NCI-H2196 (cell line): ENCODE measurements at regions not wholly inside any gene's neighbourhood (a gene's known extent, or its start where the extent isn't known, plus 50 kb on each side); places are given as distances from the start of the nearest gene placed in this dataset.
A peak's percentile ranks its signal among the peaks of the same experiment; 100 is the strongest.
"Not testable (repeated sequence)": the region's sequence is repeated elsewhere in the genome, so short reads cannot be mapped to it uniquely, and the experiment has no call there.

ENCODE experiments used
- DNase-seq: peaks from one replicate; lab custom pipeline; 2025; ENCODE audit not compliant: unreplicated experiment; lab: John Stamatoyannopoulos, UW

DNA sequence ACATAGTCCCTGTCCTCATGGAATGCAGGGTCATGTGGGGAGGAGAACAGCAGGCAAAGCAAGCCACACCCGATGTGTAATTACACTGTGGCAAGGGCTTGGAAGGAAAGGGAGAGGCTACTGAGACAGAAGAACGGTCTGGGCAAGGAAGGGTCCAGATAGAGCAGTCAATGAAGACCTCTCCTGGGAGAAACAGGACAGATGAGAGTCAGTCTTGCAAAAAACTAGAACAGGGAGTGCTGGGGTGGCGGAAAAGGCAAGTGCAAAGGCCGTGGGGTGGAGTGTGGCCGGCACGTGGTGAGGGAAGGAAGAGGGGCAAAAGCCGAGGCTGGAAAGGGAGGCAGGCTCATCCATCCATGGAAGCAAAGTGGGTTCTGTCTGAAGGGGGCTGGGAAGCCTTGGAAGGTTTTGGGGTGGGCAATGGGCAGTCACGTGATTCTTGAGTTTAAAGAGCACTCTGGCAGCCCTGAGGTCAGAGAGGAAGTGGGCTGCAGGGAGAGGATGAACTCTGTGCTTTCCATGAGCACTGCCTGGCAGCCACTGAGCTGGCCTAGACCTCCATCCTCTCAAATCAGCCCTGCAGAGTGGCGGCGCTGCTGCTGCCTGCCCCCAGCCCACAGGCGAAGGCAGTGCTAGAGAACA is 182.2 kb downstream of the INHBB start:
- DNase-seq = no peak

DNA sequence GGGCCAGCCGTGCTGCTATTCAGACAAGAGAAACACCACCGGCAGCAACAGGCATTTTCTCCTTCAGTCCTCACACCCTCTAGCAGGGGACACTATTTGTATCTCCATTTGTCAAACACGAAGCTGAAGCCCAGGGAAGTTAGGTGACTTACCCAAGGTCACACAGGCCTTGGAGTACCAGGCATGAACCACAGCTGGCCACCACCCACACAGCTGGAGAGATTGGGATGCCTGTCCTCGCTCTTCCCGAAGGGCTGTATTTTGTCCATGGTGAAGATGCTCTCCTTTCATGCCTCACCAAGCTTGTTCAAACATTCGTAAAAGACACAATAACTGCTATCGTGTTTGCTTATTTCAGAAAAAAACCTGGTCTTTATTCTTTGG is 182.7 kb downstream of the INHBB start:
- DNase-seq = no peak

DNA sequence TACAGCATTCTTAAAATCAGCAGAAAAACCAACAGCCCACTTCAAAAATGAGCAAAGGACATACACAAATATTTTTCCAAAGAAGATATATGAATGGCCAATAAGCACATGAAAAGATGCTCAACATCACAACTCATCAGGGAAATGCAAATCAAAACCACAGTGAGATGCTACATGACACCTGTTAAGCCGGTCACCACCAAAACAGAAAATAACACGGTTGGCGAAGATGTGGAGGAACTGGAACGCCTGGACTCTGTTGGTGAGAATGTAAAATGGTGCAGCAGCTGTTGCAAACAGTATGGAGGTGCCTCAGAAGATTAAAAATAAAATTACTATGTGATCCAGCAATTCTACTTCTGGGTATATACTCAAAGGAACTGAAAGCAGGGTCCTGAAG is 184.8 kb downstream of the INHBB start:
- no peak for DNase-seq

DNA sequence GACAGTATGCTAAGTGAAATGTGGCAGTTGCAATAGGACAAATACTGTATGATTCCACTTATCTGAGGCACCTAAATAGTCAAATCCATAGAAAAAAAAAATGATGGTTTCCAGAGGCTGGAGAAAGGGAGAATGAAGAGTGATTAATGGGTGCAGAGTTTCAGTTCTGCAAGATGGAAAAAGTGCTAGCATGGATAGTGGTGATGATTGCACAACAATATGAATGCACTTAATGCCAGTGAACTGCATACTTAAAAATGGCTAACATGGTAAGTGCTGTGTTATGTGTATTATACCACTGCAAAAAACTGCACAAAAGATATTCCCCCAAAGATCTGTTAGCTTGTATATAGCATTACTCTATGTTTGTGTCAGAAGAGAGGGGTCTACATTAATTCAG is 185.4 kb downstream of the INHBB start:
- no peak for DNase-seq

DNA sequence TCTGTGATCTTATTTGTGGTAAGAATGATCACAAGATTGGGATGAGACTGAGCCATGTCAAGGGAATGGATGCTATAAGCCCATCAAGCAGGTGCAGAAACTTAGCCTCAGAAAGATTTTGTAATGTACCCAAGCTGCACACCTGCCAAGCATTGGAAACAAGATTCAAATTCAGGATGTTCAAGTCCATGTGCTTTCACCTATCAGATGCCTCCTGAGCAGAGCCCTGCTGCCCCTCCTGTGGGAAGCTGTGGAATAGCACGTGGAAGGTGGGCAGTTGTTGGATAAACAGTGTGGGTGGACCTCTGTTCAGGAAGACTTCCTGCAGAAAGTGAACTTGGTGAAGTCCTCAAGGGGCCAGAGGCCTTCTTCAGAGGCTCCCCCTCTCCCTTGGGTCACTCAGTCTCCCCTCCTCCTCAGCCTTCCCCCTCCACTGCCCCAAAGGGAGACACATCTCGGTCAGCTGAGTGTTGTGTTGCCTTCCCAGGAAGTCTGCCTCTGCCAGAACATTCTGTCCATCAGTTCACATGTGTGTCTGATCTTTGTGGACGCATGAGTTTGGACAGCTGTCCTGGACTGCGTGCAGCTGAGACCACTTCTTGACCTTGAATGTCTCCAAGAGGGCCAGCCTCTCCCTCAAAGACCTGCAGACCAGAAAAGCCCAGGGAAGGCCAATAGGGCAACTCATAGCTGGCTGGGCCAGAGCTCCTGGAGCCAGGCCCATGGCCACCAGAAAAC is 186.1 kb downstream of the INHBB start:
- no peak for DNase-seq

DNA sequence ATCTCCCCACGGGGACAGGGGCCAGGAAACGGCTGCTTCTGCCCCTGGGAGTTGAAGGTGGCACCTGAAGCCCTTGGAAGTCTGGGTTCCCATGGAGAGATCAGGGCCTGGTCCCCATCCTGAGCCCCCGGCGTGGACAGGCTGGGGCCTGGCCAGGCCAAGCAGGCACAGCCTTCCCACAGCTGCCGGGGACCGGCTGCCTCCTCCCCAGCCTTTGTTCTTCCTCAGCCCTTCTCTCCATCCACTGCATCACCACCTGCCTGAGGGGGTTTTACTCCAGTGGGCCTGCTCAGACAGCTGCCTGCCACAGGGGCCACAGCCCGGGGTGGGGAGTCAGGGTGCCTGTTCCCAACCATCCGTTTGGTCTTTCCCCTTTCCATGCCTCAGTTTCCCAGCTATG is 187.7 kb downstream of the INHBB start:
- DNase-seq = no peak

DNA sequence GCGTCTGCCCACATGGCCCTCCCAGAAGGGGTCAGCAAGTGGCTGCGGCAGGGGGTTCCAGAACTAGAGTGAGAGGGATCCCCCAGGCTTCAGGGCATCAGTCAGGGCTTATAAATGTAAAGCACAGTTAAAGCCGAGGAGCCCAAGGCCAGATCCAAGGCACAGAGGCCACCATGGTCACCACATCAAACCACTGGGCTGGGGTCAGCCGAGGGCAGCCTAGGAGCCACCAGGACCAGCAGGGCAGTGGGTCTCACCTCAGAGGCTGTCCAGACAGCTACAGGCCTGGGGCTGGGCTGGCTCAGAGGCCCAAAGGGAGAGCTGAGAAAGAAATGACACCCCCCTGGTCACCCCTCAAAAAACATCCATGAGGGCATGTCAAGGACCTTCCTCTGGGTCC is 188.5 kb downstream of the INHBB start:
- no peak for DNase-seq

DNA sequence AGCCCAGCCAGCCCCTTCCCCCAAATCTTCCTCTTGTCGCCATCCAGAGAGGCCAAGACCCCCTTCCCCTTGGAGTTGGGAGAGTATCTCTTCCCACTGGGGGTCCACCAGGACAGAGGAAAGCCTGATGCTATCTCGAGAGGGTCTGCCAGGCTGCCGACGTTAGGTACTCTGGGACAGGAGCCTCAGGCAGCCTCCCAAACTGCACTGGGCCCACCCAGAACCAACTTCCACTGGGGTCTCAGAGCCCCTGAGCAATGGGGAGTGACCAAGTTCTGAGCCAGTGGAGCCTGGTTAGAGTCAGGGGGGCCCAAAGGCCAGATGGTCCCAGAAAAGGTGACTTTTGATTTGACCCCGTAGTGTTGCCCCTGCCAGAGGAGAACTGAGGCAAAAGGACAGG is 189.1 kb downstream of the INHBB start:
- DNase-seq = no peak

DNA sequence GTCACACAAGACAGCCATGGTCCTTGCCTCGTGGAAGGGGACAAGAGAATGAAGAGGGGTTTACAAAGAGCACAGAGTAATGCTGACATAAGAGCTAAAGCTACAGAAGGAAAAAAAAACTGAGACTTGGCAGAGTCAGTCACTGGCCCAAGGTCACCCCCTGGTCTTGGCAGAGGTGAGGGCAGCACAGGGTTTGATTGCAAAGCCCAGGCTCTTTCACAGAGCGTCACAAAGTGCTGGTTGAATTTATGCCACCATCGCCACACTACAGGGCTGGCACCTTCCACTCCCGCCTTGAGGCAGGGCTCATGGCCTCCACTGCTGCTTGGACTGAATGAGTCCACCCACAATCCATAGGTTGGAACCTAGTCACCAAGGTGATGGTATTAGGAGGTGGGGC is 190.2 kb downstream of the INHBB start:
- DNase-seq = no peak

DNA sequence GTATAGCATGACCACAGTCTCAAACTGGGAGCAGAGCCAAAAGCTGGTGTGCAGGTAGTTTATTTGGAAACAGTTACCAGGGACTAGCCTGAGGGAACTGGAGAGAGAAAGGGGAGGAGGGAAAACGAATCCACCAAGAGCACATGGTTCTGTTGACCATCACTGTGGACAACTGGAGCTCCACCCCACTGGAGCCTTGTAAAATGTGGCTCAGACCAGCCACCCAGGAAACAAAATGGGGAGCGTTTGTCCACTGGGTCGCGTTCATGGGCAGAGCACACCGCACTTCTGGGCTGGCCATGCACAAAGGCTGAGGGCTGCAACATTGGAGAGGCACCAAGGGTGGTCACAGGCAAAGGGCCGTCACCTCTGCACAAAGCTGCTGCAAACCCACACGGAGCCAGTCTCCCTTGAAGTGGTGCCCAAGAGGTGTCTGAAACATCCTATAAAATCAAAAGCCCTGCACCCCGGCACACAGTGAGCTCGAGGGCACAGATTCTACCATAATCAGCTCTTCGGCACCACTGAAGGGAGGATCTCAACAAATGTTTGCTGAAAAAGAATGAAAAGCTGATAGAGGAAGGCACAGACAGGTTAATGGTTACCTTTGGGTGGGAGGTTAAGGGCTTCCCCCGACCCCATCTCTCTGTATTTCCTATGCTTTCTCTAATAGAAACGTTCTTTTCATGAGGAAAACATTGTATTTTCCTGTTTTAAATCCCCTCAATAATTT is 192.9 kb downstream of the INHBB start:
- DNase-seq = peak; percentile 47

DNA sequence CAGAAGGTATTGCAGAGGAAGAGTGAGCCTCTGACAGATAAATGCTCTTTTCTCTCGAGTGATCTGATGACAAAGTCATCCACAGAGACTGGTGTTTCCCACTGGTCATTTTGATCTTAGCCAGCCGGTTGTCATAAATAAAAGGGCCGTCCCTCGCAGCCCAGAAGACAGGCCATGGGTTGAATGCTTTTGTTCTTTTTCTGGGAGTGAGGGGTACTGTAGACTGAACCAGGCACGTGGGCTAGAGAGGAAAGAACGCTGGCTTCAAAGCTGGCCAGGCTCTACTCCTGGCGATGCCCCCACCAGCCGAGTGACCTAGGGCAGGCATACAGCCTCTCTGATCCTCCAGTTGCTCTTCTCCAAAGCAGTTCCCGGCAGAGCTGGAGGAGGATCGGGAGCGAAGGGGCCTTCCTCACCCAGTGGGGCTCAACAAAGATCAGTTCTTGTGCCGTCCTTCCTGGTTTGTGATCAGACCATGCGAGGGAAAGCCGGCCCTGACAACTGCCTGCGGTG is 193.5 kb downstream of the INHBB start:
- DNase-seq = no peak

DNA sequence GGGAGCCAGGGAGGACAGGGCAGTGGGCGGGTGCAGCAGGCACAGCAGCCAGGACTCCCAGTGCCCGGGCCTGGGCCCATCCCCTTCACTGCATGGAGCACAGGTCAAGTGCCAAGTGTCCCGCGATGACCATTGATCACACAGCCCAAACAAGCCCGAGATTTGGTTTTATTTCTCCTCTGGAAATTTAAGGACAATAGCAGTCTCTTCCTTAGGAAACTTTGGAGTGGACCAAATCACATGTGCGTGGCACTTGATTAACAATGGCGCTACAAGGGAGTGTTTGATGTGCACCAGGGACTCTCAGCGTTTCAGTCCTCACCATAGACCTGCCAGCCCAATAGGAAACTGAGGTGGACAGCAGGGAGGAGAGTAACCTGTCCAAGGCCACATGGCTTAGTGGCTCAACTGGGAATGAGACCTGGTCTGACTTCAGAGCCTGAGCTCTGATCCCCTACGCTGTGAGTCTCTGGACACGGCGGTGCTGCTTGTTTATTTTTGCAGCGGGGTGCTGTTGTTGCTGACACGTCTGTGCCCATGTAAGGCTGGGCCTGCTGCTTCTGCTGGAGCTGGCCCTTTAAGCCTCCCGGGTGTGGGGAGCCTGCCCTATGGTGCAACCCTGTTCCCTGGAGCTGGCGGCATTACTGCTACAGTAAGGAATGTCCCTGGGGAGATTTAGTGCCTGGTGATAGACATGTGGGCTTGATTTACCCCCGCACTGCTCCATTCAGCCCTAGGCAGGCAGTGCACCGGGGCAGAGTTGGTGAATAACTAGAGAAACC is 194.2 kb downstream of the INHBB start:
- DNase-seq = no peak

DNA sequence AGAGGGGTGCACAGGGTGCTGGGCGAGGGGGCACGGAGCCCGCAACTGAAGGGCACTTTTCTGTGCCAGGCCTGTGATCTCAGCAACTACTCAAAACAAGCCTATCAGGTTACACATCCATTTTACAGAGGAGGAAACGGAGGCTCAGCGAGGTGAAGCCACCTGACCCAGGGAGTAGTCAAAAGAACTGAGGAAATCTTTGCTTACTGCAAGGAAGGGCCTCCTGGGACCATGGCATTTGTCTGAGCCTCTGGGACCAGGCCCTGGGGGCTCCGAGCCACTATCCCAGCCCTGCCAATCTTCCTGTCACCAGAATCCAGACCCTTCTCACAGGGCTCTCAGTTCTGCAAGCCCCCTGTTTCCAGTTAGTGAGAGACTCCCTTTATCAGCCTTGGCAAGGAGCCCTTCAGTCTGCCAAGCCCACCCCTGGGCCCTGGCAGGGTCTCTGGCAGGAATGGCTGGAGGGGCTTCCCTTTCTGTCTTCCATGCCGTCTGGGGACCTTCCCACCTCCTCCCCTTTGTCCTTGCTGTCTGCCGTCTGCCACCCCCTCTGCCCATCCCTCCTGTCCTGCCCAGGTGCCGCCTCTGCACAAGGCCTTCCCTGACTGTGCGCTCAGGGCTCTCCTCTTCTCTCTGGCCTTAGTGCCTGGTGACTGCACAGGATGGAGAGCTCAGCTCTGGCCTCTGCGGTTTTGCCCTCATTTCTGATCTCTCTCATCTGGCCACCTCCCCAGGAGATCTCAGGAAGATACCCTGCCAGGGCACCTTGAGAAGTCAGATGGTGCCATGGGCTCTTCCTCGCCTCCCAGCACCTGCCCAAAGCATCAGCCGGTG is 194.7 kb upstream of the GLI2 start:
- no peak for DNase-seq

DNA sequence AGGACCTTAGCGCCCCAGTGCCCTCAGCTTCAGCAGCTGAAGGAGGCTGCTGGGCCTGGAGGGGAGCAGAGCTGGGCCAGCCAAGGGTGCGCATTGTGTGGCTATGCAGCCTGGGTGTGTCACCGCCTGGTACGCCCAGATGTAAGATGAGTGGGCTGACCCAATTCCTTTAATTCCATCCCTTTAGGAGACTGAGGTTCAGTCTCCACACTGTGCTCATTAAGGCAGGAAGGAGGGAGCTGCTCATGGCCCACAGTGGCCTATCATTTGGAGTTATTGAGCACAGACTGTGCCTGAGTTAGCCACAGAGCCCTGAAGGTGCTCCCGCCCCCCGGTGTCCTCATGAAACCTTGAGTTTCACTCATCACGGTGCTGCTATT is 194.1 kb upstream of the GLI2 start:
- DNase-seq = no peak

DNA sequence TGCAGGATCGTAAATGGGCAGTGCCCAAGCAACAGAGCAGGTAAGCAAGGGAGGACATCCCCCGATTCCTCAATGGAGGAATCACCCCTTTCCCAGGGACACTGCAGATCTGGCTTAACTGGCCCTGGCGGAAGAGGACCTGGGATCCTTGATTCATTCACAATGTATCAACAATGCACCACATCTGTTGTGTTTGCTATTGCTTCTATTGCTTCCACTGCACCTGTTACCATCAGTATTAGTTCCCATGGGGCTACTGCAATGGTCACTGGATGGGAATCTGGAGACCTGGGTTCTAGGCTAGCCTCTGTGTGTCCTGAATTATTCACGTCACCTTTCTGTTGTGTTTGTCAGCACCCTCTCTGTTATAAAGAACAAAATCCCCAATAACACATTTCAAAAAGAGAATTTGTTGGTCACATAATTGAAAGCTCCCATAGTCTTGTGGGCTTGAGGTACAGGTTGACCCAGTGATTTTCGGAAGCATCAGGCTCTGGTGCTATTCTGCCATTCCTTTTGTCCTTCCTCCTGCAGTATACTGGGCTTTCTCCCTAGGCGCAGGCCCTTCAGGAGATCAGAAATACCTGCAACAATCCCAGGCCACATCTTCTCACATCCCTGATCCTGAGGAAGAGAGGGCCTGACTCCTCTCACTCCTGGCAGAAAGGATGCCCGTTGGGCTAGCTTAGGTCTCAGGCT is 193.5 kb upstream of the GLI2 start:
- no peak for DNase-seq

DNA sequence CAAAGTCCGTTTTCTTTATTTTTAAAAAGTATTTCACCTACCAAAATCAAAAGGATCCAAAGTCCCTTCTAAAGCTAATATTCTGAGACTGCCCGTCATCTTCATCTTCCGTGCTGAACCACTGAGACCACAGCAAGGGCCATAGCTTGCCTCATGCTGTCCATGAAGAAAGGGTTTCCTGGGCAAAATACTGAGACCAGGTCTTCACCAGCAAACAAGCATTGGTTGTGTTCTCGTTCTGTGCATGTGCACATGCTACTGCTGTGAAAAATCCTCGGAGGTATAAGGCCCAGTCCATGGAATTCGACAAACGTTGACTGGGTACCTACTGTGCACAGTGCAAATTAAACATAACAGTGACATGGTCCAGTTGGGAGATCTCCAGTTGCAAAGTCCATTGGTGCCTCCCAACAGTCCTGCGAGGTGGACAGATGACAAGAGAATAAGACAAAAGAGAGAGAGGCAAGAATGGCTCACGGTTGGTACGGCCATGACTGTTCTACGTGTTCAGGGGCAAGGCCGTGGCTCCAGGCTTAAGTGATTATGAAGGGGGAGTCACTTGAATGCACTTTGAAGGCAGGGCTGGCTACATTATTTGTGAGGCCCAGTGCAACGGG is 192.6 kb upstream of the GLI2 start:
- DNase-seq = no peak

DNA sequence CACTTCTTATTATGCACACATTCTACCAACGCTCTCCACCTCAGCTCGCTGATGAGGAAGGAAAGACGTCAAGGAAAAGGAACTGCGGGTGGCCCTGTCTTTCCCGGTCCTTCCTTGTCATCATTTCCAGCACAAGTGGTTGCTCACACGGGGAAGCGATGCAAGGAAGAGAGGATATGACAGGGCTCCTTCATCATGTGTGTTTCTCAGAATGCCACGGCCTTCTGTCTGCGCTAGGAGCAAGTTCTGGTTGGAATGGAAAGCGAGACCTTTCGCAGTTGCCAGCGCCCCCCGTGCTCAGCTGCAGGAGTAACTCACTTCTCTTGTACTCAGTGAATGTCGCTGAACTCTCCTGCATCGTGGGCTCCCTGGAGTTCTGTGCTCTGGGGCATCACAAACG is 191.8 kb upstream of the GLI2 start:
- DNase-seq = no peak

DNA sequence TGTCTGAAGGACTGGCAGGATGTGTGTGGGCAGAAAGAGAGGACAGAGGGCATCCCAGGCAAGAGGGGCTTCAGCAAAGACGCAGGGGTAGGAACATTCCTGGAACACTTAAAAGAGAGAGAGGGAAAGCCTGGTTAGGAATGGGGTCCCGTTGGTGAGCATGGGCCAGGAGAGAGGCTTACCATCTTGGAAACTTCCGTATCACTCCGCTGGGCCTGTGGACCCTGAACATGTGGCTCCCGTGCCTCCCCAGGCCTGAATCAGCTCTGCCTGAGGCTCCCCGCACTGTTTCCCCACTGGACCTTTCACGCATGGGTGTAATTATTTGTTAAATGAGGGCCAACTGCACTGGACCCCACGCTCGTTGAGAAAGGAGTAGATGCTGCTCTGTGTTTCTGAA is 191.1 kb upstream of the GLI2 start:
- DNase-seq = no peak

DNA sequence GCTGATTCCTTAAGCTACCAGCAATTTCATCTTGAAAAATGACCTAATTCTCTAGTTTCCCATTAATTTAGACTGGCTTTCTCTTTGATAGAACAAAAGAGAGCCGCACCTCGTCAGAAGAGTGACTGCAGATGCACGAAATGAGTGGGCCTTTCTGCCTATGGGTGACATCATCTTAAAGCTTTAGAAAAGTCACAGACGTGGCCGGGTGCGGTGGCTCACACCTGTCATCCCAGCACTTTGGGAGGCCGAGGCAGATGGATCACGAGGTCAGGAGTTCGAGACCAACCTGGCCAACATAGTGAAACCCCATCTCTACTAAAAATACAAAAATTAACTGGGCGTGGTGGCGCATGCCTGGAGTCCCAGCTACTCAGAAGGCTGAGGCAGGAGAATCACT is 190.7 kb upstream of the GLI2 start:
- not testable (repeated sequence) for DNase-seq
